Kidney (tissue), 13 donors: ENCODE measurements at regions not wholly inside any gene's neighbourhood (a gene's known extent, or its start where the extent isn't known, plus 50 kb on each side); places are given as distances from the start of the nearest gene placed in this dataset.

Source experiments
- DNase-seq, 5 donors: peaks; one replicate each; pipeline ENCODE4 v3.0.0-alpha.2; 2013 to 2020
- FAIRE-seq: peaks from 2 replicates; lab custom pipeline; 2012; peaks lifted over from hg19 to GRCh38; lab: Jason Lieb, UNC
- H3K27ac ChIP-seq, 2 donors: one replicate each; pipeline ENCODE4 v1.7.0; 2013; ENCODE audit warnings: low read depth in 2 of 2, low read length in 2 of 2, inconsistent platforms in 1 of 2
- H3K27me3 ChIP-seq: one replicate; pipeline ENCODE4 v1.7.1; 2013; ENCODE audit warnings: low read length, inconsistent platforms; ENCODE audit not compliant: control insufficient read depth, insufficient read depth
- H3K36me3 ChIP-seq, 3 donors: one replicate each; pipeline versions ENCODE4 v1.7.0 to v1.7.1; 2013; ENCODE audit warnings: low read length in 3 of 3, control low read depth in 1 of 3, inconsistent platforms in 1 of 3; ENCODE audit not compliant: insufficient read depth in 3 of 3, control insufficient read depth in 2 of 3
- H3K4me1 ChIP-seq, 3 donors: one replicate each; pipeline versions ENCODE4 v1.7.0 to v1.7.1; 2013; ENCODE audit warnings: low read length in 3 of 3, inconsistent platforms in 1 of 3, low read depth in 1 of 3; ENCODE audit not compliant: control insufficient read depth in 2 of 3, insufficient read depth in 2 of 3
- H3K4me3 ChIP-seq, 3 donors: one replicate each; pipeline versions ENCODE4 v1.7.0 to v1.8.1; 2013; ENCODE audit warnings: low read length in 3 of 3, control low read depth in 1 of 3, inconsistent platforms in 1 of 3
- H3K9ac ChIP-seq, 3 donors: one replicate each; pipeline versions ENCODE4 v1.7.0 to v1.7.1; 2013; ENCODE audit warnings: low read length in 3 of 3, control low read depth in 1 of 3, inconsistent platforms in 1 of 3
- H3K9me3 ChIP-seq, 3 donors: one replicate each; pipeline versions ENCODE4 v1.7.0 to v1.7.1; 2013; ENCODE audit warnings: low read length in 3 of 3, control low read depth in 1 of 3, inconsistent platforms in 1 of 3; ENCODE audit not compliant: control insufficient read depth in 2 of 3, insufficient read depth in 1 of 3
- intact Hi-C: fragments of 100-400 bp; cut with DNase I; formaldehyde crosslinking; loops from one replicate; pipeline ENCODE4 v1.11.1; 2022
- TF ChIP-seq, protein P1 (sequence below): IDR thresholded peaks from 3 replicates; pipeline ENCODE4 v1.5.1; 2012; ENCODE audit warnings: mild to moderate bottlenecking, moderate library complexity, borderline replicate concordance; ENCODE audit not compliant: insufficient read depth; ENCODE audit errors: extremely low read depth
- donor health status: control.
- donor health status: control.
- donor health status: control.
- donor health status: control.
- donor health status: control.
- donor health status: DM: yes; HTN: yes; CAD: no.
- donor health status: Normal renal cell carcinoma (clear cell type).

DNA sequence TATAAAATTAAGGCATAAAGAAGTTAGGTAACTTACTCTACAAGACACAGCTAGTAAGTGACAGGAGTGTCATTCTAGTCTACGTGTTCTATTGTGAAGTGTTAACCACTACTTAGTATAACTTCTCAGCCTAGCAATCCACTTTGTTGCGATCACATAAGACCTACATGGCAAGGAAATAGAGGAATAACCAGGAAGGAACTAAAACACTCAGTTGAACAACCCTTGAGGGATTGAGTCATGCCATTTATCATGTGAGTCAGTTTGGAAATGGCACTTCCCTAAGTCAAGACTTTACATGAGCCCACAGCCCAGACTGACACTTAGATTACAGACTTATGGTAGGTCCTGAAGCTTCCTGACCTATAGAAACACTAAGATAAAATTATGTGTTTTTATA lies 279.5 kb upstream of the PCDH20 start:
- H3K36me3 ChIP-seq: no peaks in the 10 kb centered on the region
- H3K9me3 ChIP-seq: no peaks in the 10 kb centered on the region
- no peaks in the 10 kb centered on the region for H3K27me3 ChIP-seq
- TF ChIP-seq, protein P1, sequence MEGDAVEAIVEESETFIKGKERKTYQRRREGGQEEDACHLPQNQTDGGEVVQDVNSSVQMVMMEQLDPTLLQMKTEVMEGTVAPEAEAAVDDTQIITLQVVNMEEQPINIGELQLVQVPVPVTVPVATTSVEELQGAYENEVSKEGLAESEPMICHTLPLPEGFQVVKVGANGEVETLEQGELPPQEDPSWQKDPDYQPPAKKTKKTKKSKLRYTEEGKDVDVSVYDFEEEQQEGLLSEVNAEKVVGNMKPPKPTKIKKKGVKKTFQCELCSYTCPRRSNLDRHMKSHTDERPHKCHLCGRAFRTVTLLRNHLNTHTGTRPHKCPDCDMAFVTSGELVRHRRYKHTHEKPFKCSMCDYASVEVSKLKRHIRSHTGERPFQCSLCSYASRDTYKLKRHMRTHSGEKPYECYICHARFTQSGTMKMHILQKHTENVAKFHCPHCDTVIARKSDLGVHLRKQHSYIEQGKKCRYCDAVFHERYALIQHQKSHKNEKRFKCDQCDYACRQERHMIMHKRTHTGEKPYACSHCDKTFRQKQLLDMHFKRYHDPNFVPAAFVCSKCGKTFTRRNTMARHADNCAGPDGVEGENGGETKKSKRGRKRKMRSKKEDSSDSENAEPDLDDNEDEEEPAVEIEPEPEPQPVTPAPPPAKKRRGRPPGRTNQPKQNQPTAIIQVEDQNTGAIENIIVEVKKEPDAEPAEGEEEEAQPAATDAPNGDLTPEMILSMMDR: no peak
- intact Hi-C loops: no loop called here
- FAIRE-seq: no peak
- no peak overlapping the region for H3K27ac ChIP-seq
- no peaks in the 10 kb centered on the region for H3K4me1 ChIP-seq
- no peak overlapping the region for H3K9ac ChIP-seq
- H3K4me3 ChIP-seq: no peak overlapping the region
- no peak for DNase-seq

DNA sequence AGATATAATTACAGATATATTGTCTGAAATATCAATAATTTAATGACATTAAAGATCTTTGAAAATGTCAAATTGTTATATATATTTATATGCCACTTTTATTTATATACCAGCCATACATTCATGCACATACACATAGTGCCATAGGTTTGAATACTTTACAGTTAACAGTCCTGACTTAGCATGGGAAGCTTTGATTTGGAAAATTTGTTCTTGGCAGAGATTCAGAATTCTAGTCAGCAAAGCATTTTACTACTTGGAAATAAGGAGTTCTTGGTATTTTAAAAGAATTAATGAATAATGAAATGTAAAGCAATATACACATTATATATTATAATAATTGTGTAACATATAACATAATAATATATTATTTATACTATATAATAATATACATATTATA lies 277.0 kb upstream of the PCDH20 start:
- Histone ChIP-seq H3K27ac (no peak overlapping the region), H3K36me3 (no peaks in the 10 kb centered on the region), H3K9me3 (no peaks in the 10 kb centered on the region), H3K4me1 (no peaks in the 10 kb centered on the region), H3K27me3 (no peaks in the 10 kb centered on the region), H3K4me3 (no peak overlapping the region), H3K9ac (no peak overlapping the region)
- DNase-seq: no peak
- peak; percentile 11 for FAIRE-seq
- intact Hi-C loops: no loop called here
- TF ChIP-seq, protein P1: no peak

DNA sequence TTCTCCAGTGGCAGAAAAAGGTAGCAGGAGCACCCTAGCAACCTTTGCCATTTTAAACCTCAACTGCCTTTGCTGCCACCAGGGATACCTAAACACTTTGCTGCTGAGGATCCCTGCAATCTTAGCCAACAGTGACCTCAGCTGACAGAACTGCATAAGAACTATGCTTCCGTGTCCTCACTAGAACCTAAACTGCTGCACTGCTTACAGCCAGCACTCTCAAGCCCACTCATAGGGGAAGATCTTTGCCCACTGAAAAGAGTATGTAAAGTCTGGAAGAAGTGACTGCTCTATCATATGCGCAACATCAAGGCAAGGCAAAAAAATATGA lies 270.0 kb upstream of the PCDH20 start:
- no peaks in the 10 kb centered on the region for H3K27me3 ChIP-seq
- H3K4me1 ChIP-seq: no peaks in the 10 kb centered on the region
- no peak overlapping the region for H3K9ac ChIP-seq
- no peak overlapping the region for H3K4me3 ChIP-seq
- H3K9me3 ChIP-seq: no peaks in the 10 kb centered on the region
- intact Hi-C loops: no loop called here
- TF ChIP-seq, protein P1: peak; percentile 20
- no peak overlapping the region for H3K27ac ChIP-seq
- no peak for FAIRE-seq
- DNase-seq: peak in 2 of 5 donors; percentile 26 to 58
- no peaks in the 10 kb centered on the region for H3K36me3 ChIP-seq

GRCh38 chr13:61684976-61685681 lies 269.5 kb upstream of the PCDH20 start:
- intact Hi-C loops: no loop called here
- no peak overlapping the region for H3K4me3 ChIP-seq
- H3K27ac ChIP-seq: no peak overlapping the region
- no peaks in the 10 kb centered on the region for H3K4me1 ChIP-seq
- FAIRE-seq (no peak), DNase-seq (peak in 1 of 5 donors; percentile 24)
- TF ChIP-seq, protein P1: no peak
- H3K9me3 ChIP-seq: no peaks in the 10 kb centered on the region
- H3K36me3 ChIP-seq: no peaks in the 10 kb centered on the region
- H3K27me3 ChIP-seq: no peaks in the 10 kb centered on the region
- no peak overlapping the region for H3K9ac ChIP-seq
